Coronary artery (tissue), 2 donors: ENCODE measurements at regions not wholly inside any gene's neighbourhood (a gene's known extent, or its start where the extent isn't known, plus 50 kb on each side); places are given as distances from the start of the nearest gene placed in this dataset.

Experiments
- DNase-seq: peaks from one replicate; pipeline ENCODE4 v3.0.0-alpha.2; 2017; ENCODE audit warnings: low spot score
- H3K27ac ChIP-seq, 2 donors: fragments of 200-600 bp; sonication (generic); one replicate each; pipeline ENCODE4 v1.5.1; 2016 to 2019
- H3K4me3 ChIP-seq: fragments of 200-600 bp; sonication (generic); 2 replicates; pipeline ENCODE4 v1.5.1; 2016; ENCODE audit warnings: mild to moderate bottlenecking, moderate library complexity
- TF ChIP-seq, protein P1 (sequence below): fragments of 200-600 bp; sonication (generic); IDR thresholded peaks from one replicate; pipeline ENCODE4 v1.5.1; 2019; ENCODE audit warnings: antibody characterized with exemption

DNA sequence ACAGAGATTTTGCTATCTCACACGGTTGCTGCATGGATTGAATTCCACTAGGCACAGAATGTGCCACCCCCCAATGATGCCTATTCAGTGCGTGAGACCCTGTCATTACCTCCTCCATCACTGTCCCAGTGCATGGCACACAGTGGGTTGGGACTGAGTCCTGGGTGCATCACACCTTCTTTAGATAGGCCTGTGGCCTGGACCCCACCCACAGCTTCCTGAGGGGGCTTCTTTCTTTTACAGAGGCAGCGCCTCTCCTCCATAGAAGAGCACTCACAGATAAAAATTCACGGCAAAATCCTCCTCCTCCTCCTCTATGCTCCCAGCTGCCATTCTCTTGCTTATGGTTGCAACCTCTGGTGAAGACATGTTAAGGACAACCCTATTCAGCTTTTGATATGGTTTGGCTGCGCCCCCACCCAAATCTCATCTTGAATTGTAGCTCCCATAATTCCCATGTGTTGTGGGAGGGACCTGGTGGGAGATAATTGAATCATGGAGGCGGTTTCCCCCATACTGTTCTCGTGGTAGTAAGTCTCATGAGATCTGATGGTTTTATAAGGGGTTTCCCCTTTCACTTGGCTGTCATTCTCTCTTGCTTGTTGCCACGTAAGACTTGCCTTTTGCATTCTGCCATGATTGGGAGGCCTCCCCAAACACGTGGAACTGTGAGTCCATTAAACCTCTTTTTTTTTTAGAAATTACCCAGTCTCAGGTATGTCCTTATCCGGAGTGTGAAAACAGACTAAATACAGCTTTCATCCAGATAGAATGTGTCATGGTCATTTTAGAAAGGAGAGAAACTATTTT, 147.6 kb downstream of the KLF13 start:
- Histone ChIP-seq H3K4me3 (no peak overlapping the region), H3K27ac (no peak overlapping the region)
- TF ChIP-seq, protein P1, sequence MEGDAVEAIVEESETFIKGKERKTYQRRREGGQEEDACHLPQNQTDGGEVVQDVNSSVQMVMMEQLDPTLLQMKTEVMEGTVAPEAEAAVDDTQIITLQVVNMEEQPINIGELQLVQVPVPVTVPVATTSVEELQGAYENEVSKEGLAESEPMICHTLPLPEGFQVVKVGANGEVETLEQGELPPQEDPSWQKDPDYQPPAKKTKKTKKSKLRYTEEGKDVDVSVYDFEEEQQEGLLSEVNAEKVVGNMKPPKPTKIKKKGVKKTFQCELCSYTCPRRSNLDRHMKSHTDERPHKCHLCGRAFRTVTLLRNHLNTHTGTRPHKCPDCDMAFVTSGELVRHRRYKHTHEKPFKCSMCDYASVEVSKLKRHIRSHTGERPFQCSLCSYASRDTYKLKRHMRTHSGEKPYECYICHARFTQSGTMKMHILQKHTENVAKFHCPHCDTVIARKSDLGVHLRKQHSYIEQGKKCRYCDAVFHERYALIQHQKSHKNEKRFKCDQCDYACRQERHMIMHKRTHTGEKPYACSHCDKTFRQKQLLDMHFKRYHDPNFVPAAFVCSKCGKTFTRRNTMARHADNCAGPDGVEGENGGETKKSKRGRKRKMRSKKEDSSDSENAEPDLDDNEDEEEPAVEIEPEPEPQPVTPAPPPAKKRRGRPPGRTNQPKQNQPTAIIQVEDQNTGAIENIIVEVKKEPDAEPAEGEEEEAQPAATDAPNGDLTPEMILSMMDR, result no peak
- peak; percentile 29 for DNase-seq

DNA sequence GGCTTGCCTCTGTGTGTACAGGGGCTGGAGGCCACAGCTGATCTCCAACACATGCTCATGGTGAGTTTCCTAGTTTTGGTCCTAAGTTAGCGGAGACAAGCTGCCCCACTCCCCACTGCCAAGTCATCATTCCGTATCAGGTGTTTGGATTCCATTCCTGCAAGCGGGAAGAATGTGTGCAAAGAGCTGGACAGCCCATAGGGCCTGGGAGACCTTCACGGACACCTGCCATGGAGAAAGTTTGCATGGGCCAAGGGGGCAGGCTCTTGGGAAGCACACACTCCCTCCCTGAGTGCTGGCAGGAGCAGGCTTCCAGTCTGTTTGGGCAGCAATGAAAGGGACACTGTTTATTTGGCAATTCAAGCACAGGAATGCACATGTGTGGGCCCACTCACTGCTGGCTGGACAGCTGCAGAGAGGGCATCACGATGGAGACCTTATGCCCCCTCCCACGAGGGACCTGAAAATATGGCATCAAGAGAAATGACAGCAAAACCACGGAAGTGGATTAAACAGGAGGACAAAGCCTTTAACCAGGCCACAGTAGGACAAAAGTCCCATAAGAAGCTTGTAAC, 149.7 kb downstream of the KLF13 start:
- Histone ChIP-seq H3K4me3 (no peak overlapping the region), H3K27ac (no peak overlapping the region)
- peak; percentile 46 for DNase-seq
- TF ChIP-seq, protein P1, result no peak

DNA sequence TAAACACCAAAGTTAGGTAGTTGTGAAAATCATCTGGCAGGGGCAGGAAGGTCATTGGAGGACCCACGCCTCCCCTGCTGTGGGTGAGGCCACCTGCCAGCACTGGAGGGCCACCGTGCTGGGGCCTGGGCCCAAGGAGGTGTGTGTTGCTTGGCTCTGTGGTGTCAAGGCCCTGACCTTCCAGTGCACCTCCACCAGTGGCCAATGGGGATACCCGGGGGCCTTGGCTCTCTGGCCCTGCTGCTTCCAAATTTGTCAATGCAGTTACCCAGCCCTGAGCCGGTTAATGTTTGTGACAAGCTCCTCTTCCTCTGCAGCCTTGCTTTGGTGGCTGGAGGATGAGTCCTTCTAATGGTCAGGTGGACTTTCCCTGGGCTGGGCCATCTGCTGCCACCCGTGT, 150.2 kb downstream of the KLF13 start:
- peak; percentile 53 for DNase-seq
- no peak overlapping the region for H3K4me3 ChIP-seq
- H3K27ac ChIP-seq, result no peak overlapping the region
- TF ChIP-seq, protein P1, result no peak

DNA sequence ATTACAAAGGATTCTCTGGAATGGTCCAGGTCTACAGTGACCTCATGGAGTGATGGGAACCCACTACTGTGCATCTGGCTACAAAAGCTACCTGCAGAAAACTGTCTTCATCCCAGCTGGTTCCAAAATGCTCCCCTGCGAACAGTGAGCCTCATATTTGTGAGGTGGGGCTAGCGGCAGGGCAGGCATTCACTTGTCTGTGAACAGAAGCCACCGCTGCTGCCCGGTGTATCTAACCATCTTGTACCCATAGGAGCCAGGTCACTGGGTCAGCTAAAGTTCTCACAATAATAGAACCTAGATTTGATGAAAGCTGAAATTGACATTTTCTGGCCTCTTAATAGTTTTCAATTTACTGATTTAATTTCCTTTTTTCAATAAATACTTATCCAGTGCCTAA, 150.7 kb downstream of the KLF13 start:
- Histone ChIP-seq H3K4me3 (no peak overlapping the region), H3K27ac (no peak overlapping the region)
- peak; percentile 16 for DNase-seq
- TF ChIP-seq, protein P1, result no peak

DNA sequence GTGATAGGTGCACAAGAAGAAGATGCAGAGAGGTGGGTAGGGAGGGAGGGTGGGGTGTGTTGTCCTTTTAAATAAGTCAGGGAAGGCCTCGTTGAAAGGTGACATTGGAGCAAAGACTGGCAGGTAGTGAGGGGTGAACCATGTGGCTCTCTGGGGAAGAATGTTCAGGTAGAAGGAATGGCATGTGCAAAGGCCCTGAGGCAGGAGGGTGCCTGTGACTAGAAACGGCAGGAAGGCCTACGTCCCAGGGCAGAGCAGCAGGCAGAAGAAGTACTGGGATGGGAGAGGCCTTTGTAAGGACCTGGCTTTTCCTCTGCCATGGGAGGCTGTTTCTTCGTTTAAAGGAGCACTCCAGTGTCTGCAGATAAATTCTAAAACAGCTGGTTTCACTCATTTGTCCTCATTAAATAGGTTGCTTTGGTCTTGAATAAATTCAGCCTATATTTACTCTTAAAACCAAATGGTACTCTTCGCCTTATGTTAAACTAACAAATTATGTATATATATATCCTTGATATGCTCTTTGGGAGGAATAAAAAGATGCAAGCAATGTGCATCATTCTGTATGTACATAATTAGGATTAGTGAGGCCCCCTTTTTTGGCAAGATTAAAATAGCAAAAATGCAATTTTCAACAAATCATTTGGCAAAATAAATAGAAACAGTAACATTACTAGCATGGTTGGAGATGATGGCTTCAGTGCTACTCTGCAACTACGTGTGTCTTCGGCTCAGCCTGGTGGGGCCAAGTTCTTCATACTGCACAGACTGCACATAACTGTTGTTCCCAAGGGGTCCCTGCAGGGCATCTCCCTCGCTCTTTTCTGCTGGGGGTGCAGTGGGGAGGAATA, 151.4 kb downstream of the KLF13 start:
- TF ChIP-seq, protein P1, result no peak
- Histone ChIP-seq H3K4me3 (no peak overlapping the region), H3K27ac (no peak overlapping the region)
- DNase-seq, result peak; percentile 33

DNA sequence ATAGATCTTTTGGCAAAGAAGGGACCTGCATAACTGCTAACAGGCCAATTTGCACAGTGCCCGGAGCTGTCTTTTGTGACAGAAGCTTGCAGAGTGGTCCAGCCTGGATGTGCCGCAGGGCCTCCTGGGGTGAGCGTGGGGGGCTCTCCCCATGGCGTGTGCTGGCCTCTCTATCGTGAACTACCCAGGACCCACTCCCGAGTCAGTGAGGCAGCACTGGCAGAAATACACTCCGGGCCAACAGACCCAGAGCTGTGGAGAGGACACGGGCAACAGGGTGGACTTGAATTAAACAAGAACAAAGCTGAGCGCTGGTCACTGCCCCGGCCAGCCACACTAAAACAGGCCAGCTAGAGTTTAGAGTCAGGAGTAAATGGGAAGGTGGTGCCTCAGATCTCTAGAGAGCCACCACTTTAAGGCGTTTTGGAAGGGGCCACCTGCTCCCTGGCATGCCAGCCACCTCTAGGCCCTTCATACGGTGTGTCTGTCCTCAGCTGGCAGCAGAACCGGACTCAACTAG, 152.1 kb downstream of the KLF13 start:
- Histone ChIP-seq H3K4me3 (no peak overlapping the region), H3K27ac (no peak overlapping the region)
- peak; percentile 58 for DNase-seq
- TF ChIP-seq, protein P1, result no peak
